ENCODE measurements at regions not wholly inside any gene's neighbourhood (a gene's known extent, or its start where the extent isn't known, plus 50 kb on each side); places are given as distances from the start of the nearest gene placed in this dataset.
"Not testable (repeated sequence)": the region's sequence is repeated elsewhere in the genome, so short reads cannot be mapped to it uniquely, and the experiment has no call there.

- no peak overlapping the region for H3K9ac ChIP-seq (ENCODE audit: low read length in 2 of 2)
- no peaks in the 10 kb centered on the region for H3K27me3 ChIP-seq (ENCODE audit: control insufficient read depth in 1 of 2, insufficient read depth in 2 of 2, low read length in 2 of 2)
- H3K9me3 ChIP-seq (ENCODE audit: control insufficient read depth in 2 of 2, low read length in 2 of 2) = no peaks in the 10 kb centered on the region
- H3K4me3 ChIP-seq (ENCODE audit: low read length in 2 of 2) = no peak overlapping the region
- H3K27ac ChIP-seq (ENCODE audit: low read length) = no peak overlapping the region
- no peaks in the 10 kb centered on the region for H3K36me3 ChIP-seq (ENCODE audit: control insufficient read depth in 2 of 2, insufficient read depth in 2 of 2, low read length in 2 of 2)
- H3K4me1 ChIP-seq (ENCODE audit: control insufficient read depth, insufficient read depth, low read length) = no peaks in the 10 kb centered on the region
Measured at GRCh38 chr10:3648170-3648569, 136.8 kb downstream of the KLF6 start.

- Histone ChIP-seq H3K4me3 (ENCODE audit: low read length in 2 of 2) (no peak overlapping the region), H3K36me3 (ENCODE audit: control insufficient read depth in 2 of 2, insufficient read depth in 2 of 2, low read length in 2 of 2) (no peaks in the 10 kb centered on the region), H3K9me3 (ENCODE audit: control insufficient read depth in 2 of 2, low read length in 2 of 2) (no peaks in the 10 kb centered on the region), H3K27ac (ENCODE audit: low read length) (no peak overlapping the region), H3K9ac (ENCODE audit: low read length in 2 of 2) (no peak overlapping the region), H3K4me1 (ENCODE audit: control insufficient read depth, insufficient read depth, low read length) (no peaks in the 10 kb centered on the region), H3K27me3 (ENCODE audit: control insufficient read depth in 1 of 2, insufficient read depth in 2 of 2, low read length in 2 of 2) (no peaks in the 10 kb centered on the region)
Measured at GRCh38 chr10:3647074-3647473, 137.9 kb downstream of the KLF6 start.

GRCh38 chr10:3645406-3645805 is 139.6 kb downstream of the KLF6 start:
- no peaks in the 10 kb centered on the region for H3K4me1 ChIP-seq (ENCODE audit: control insufficient read depth, insufficient read depth, low read length)
- no peak overlapping the region for H3K27ac ChIP-seq (ENCODE audit: low read length)
- no peak overlapping the region for H3K4me3 ChIP-seq (ENCODE audit: low read length in 2 of 2)
- no peaks in the 10 kb centered on the region for H3K9me3 ChIP-seq (ENCODE audit: control insufficient read depth in 2 of 2, low read length in 2 of 2)
- no peaks in the 10 kb centered on the region for H3K27me3 ChIP-seq (ENCODE audit: control insufficient read depth in 1 of 2, insufficient read depth in 2 of 2, low read length in 2 of 2)
- no peaks in the 10 kb centered on the region for H3K36me3 ChIP-seq (ENCODE audit: control insufficient read depth in 2 of 2, insufficient read depth in 2 of 2, low read length in 2 of 2)
- H3K9ac ChIP-seq (ENCODE audit: low read length in 2 of 2) = no peak overlapping the region

GRCh38 chr10:3640816-3641215 is 144.2 kb downstream of the KLF6 start:
- Histone ChIP-seq H3K27ac (ENCODE audit: low read length) (no peak overlapping the region), H3K27me3 (ENCODE audit: control insufficient read depth in 1 of 2, insufficient read depth in 2 of 2, low read length in 2 of 2) (no peaks in the 10 kb centered on the region), H3K4me1 (ENCODE audit: control insufficient read depth, insufficient read depth, low read length) (no peaks in the 10 kb centered on the region), H3K4me3 (ENCODE audit: low read length in 2 of 2) (no peak overlapping the region), H3K9me3 (ENCODE audit: control insufficient read depth in 2 of 2, low read length in 2 of 2) (no peaks in the 10 kb centered on the region), H3K9ac (ENCODE audit: low read length in 2 of 2) (no peak overlapping the region), H3K36me3 (ENCODE audit: control insufficient read depth in 2 of 2, insufficient read depth in 2 of 2, low read length in 2 of 2) (no peaks in the 10 kb centered on the region)

GRCh38 chr10:3639546-3639945 is 145.5 kb downstream of the KLF6 start:
- Histone ChIP-seq H3K4me3 (ENCODE audit: low read length in 2 of 2) (no peak overlapping the region), H3K9ac (ENCODE audit: low read length in 2 of 2) (no peak overlapping the region), H3K27me3 (ENCODE audit: control insufficient read depth in 1 of 2, insufficient read depth in 2 of 2, low read length in 2 of 2) (no peaks in the 10 kb centered on the region), H3K4me1 (ENCODE audit: control insufficient read depth, insufficient read depth, low read length) (no peaks in the 10 kb centered on the region), H3K27ac (ENCODE audit: low read length) (no peak overlapping the region), H3K9me3 (ENCODE audit: control insufficient read depth in 2 of 2, low read length in 2 of 2) (no peaks in the 10 kb centered on the region), H3K36me3 (ENCODE audit: control insufficient read depth in 2 of 2, insufficient read depth in 2 of 2, low read length in 2 of 2) (no peaks in the 10 kb centered on the region)

- H3K4me1 ChIP-seq (ENCODE audit: control insufficient read depth, insufficient read depth, low read length) = no peaks in the 10 kb centered on the region
- H3K4me3 ChIP-seq (ENCODE audit: low read length in 2 of 2) = no peak overlapping the region
- H3K36me3 ChIP-seq (ENCODE audit: control insufficient read depth in 2 of 2, insufficient read depth in 2 of 2, low read length in 2 of 2) = no peaks in the 10 kb centered on the region
- no peak overlapping the region for H3K9ac ChIP-seq (ENCODE audit: low read length in 2 of 2)
- no peak overlapping the region for H3K27ac ChIP-seq (ENCODE audit: low read length)
- H3K9me3 ChIP-seq (ENCODE audit: control insufficient read depth in 2 of 2, low read length in 2 of 2) = no peaks in the 10 kb centered on the region
- H3K27me3 ChIP-seq (ENCODE audit: control insufficient read depth in 1 of 2, insufficient read depth in 2 of 2, low read length in 2 of 2) = no peaks in the 10 kb centered on the region
Measured at GRCh38 chr10:3636356-3637181, 148.4 kb downstream of the KLF6 start.

GRCh38 chr10:3635697-3636096 is 149.3 kb downstream of the KLF6 start:
- H3K9ac ChIP-seq (ENCODE audit: low read length in 2 of 2) = no peak overlapping the region
- H3K27me3 ChIP-seq (ENCODE audit: control insufficient read depth in 1 of 2, insufficient read depth in 2 of 2, low read length in 2 of 2) = no peaks in the 10 kb centered on the region
- no peak overlapping the region for H3K27ac ChIP-seq (ENCODE audit: low read length)
- no peaks in the 10 kb centered on the region for H3K9me3 ChIP-seq (ENCODE audit: control insufficient read depth in 2 of 2, low read length in 2 of 2)
- no peaks in the 10 kb centered on the region for H3K36me3 ChIP-seq (ENCODE audit: control insufficient read depth in 2 of 2, insufficient read depth in 2 of 2, low read length in 2 of 2)
- H3K4me3 ChIP-seq (ENCODE audit: low read length in 2 of 2) = no peak overlapping the region
- no peaks in the 10 kb centered on the region for H3K4me1 ChIP-seq (ENCODE audit: control insufficient read depth, insufficient read depth, low read length)

GRCh38 chr10:3635211-3635671 is 149.8 kb downstream of the KLF6 start:
- Histone ChIP-seq H3K36me3 (ENCODE audit: control insufficient read depth in 2 of 2, insufficient read depth in 2 of 2, low read length in 2 of 2) (no peaks in the 10 kb centered on the region), H3K9me3 (ENCODE audit: control insufficient read depth in 2 of 2, low read length in 2 of 2) (no peaks in the 10 kb centered on the region), H3K27me3 (ENCODE audit: control insufficient read depth in 1 of 2, insufficient read depth in 2 of 2, low read length in 2 of 2) (no peaks in the 10 kb centered on the region), H3K4me3 (ENCODE audit: low read length in 2 of 2) (no peak overlapping the region), H3K4me1 (ENCODE audit: control insufficient read depth, insufficient read depth, low read length) (no peaks in the 10 kb centered on the region), H3K27ac (ENCODE audit: low read length) (no peak overlapping the region), H3K9ac (ENCODE audit: low read length in 2 of 2) (no peak overlapping the region)

- not testable (repeated sequence) for H3K36me3 ChIP-seq (ENCODE audit: control insufficient read depth in 2 of 2, insufficient read depth in 2 of 2, low read length in 2 of 2); H3K4me3 ChIP-seq (ENCODE audit: low read length in 2 of 2); H3K27ac ChIP-seq (ENCODE audit: low read length); H3K9me3 ChIP-seq (ENCODE audit: control insufficient read depth in 2 of 2, low read length in 2 of 2); H3K4me1 ChIP-seq (ENCODE audit: control insufficient read depth, insufficient read depth, low read length); H3K9ac ChIP-seq (ENCODE audit: low read length in 2 of 2); H3K27me3 ChIP-seq (ENCODE audit: control insufficient read depth in 1 of 2, insufficient read depth in 2 of 2, low read length in 2 of 2)
Measured at GRCh38 chr10:3634646-3635045, 150.4 kb downstream of the KLF6 start.

- no peak overlapping the region for H3K27ac ChIP-seq (ENCODE audit: low read length)
- no peaks in the 10 kb centered on the region for H3K9me3 ChIP-seq (ENCODE audit: control insufficient read depth in 2 of 2, low read length in 2 of 2)
- no peaks in the 10 kb centered on the region for H3K36me3 ChIP-seq (ENCODE audit: control insufficient read depth in 2 of 2, insufficient read depth in 2 of 2, low read length in 2 of 2)
- H3K27me3 ChIP-seq (ENCODE audit: control insufficient read depth in 1 of 2, insufficient read depth in 2 of 2, low read length in 2 of 2) = no peaks in the 10 kb centered on the region
- H3K9ac ChIP-seq (ENCODE audit: low read length in 2 of 2) = no peak overlapping the region
- no peak overlapping the region for H3K4me3 ChIP-seq (ENCODE audit: low read length in 2 of 2)
- H3K4me1 ChIP-seq (ENCODE audit: control insufficient read depth, insufficient read depth, low read length) = no peaks in the 10 kb centered on the region
Measured at GRCh38 chr10:3631701-3632330, 153.2 kb downstream of the KLF6 start.

GRCh38 chr10:3631291-3631690 is 153.7 kb downstream of the KLF6 start:
- no peak overlapping the region for H3K9ac ChIP-seq (ENCODE audit: low read length in 2 of 2)
- H3K4me1 ChIP-seq (ENCODE audit: control insufficient read depth, insufficient read depth, low read length) = no peaks in the 10 kb centered on the region
- no peaks in the 10 kb centered on the region for H3K27me3 ChIP-seq (ENCODE audit: control insufficient read depth in 1 of 2, insufficient read depth in 2 of 2, low read length in 2 of 2)

More at GRCh38 chr10:3631291-3631690, 153.7 kb downstream of the KLF6 start:
- no peak overlapping the region for H3K4me3 ChIP-seq (ENCODE audit: low read length in 2 of 2)
- H3K36me3 ChIP-seq (ENCODE audit: control insufficient read depth in 2 of 2, insufficient read depth in 2 of 2, low read length in 2 of 2) = no peaks in the 10 kb centered on the region
- H3K27ac ChIP-seq (ENCODE audit: low read length) = no peak overlapping the region
- no peaks in the 10 kb centered on the region for H3K9me3 ChIP-seq (ENCODE audit: control insufficient read depth in 2 of 2, low read length in 2 of 2)
